ENCODE measurements at regions not wholly inside any gene's neighbourhood (a gene's known extent, or its start where the extent isn't known, plus 50 kb on each side); places are given as distances from the start of the nearest gene placed in this dataset.
"Not testable (repeated sequence)": the region's sequence is repeated elsewhere in the genome, so short reads cannot be mapped to it uniquely, and the experiment has no call there.

DNA sequence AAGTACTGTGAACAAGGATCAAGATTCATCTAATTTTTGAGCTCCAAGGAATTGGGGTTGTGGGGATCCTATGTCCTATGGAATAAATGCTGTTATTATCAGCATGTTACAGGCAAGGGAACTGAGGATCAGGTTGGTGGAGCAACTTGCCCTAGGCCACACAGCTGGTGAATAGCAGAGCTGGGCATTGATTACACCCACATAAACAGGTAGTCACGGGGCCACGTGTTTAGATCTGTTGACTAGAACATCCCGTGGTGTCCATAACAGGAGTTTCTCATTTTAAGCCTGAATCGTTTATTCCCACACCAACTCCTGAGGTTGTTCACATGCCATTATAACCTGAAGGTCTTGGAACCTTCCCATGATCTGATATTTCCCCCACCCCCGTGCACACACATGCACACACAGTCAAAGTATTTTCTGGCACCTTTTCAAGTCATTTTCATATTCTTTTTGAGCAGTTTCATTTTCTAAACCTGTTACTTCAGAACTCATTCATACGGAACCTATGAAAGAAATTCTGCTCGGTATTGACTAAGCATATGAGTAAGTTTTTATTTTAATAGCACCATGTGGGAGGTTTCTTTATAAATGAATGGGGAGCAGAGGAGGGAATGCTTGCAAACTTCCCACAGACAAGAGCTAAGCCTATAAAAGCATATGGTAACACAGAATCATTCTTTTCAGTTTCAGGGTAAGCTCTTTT is 338.1 kb downstream of the ANAPC1 start:
- not testable (repeated sequence) for DNase-seq

GRCh38 chr2:111546578-111546977 is 337.4 kb downstream of the ANAPC1 start:
- not testable (repeated sequence) for DNase-seq

DNA sequence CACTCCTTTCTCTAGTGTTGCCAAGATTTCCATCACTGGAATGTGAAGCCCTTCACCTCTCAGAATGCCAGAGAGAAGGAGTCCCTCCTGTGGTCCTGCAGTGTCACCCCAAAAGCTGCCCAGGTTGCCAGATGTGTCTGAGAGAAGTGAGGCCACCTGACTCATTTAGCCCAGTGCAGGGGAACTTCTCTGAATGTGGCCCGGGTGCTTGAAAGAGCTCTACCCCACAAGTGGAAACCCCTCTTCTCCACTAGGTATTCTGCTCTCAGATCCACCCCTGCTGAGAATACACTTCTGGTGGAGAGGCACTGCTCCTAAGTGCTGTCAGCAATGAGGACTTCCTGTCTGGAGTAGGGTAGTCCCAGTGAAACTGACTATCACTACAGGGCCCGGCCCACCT is 334.8 kb downstream of the ANAPC1 start:
- DNase-seq = not testable (repeated sequence)

- DNase-seq = not testable (repeated sequence)
Measured at GRCh38 chr2:111551428-111551827, 332.6 kb downstream of the ANAPC1 start.

DNA sequence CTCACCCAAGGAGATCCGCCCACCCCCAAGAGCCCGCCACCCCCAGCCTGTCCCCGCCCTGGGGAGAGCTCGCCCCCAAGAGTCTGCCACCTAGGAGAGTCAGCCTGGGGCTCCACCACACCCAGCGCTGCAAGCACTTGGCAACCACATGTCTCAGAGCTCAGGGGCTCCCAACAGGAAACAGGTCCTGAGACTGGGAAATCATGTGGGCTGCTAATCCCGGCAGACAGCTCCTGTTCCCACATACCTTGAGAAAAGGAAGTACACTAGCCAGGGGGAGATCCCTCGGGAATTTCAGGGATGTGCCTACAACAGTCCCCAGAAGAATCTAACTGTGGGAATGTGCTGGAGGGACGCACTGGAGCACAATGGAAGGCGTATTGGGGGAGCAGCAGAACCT is 331.4 kb downstream of the ANAPC1 start:
- DNase-seq = not testable (repeated sequence)

DNA sequence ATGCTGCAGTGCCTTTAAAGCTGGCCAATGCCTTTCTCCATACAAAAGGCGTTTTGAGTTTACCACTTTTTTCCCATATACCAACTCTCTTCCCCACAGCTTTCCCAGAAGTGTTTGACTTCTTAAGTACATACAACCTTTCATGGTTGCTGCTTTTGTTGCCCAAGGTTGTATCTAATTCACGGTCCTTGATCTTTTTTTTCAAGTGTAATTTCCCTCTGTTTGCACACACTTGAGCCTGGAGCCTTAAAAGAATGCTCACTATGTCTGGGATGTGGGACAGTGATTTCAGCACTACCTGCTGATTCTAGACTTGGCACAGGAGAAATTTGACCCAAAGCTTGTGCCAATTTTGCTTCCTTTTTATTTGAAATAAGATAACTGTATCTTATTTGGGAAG is 324.7 kb downstream of the ANAPC1 start:
- not testable (repeated sequence) for DNase-seq

GRCh38 chr2:111559814-111560213 is 324.2 kb downstream of the ANAPC1 start:
- DNase-seq = not testable (repeated sequence)

- DNase-seq = not testable (repeated sequence)
Measured at GRCh38 chr2:111566068-111566467, 317.9 kb downstream of the ANAPC1 start.

DNA sequence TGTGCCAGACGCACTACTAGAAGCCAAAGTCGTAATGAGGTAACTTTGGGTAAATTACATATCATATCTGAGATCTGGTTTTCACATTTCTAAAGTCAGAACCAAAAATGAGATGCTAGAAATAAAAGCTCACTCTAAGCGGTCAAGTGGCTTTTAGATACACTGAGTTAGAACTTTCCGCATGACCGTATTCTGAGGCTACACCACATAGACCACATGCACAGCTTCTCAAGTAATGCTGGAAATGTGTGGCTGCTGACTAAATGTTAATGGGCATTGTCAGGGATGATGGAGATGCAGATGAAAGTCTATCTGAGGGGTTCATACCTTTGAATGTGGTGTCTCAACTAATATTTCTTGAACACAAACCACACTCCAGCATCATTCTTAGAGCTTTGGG is 316.8 kb downstream of the ANAPC1 start:
- not testable (repeated sequence) for DNase-seq

DNA sequence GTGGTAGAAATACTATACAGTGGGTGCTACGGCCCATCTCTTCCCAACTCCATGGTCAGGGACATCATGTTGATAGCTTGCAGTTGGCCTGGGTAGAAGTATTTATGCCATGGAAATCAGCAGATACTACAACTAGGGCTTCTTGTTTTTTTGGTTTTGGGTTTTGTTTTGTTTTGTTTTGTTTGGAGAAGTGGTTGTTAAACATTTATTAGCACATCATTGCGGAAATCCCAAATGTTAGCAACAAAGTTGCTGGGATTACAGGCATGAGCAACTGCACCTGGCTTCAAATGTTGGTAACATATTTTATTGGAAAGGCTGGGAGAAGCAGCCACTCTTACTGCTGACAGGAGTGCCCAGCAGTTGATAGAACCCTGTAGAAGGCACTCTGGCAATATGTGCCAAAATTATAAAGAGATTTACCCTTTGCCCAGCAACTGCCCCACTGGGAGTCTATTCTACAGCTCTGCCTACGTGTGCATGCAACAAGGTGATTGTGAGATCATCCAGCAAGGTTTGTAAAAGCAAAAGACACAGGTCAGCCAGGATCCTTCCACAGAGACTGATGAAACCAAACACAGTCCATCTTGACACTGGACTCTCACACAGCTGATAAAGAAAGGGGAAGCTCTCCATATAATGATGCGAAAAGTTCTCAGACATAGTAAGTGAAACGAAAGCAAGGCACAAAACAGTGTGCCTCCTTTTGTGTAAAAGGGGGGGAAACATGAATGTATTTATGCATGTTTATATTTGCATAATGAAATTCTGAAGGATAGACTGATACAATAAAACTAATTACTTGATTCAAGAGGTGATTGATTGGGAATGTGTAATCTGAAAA is 314.4 kb downstream of the ANAPC1 start:
- DNase-seq = not testable (repeated sequence)

GRCh38 chr2:111570300-111571114 is 313.5 kb downstream of the ANAPC1 start:
- DNase-seq = not testable (repeated sequence)

DNA sequence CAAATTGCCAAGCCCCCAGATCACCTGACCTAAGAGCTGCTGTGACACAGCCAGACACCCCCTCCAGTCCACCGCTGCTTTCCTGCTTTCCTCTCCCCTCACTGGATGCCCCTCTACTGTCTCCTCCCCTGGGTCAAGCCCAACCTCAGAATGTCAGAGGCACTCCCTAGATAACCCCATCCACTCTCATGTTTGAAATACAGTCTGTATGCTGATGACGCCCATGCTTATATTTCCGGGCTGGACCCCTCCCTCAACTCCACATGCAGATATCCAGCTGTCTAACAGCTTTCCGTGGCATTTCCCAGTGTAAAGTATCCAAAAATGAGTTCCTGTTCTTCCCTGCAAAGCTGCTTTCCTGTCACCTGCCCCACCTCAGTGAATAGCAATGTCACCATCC is 309.2 kb downstream of the ANAPC1 start:
- not testable (repeated sequence) for DNase-seq

GRCh38 chr2:111577154-111577885 is 306.7 kb downstream of the ANAPC1 start:
- not testable (repeated sequence) for DNase-seq

- not testable (repeated sequence) for DNase-seq
Measured at GRCh38 chr2:111579500-111580134, 304.4 kb downstream of the ANAPC1 start.

GRCh38 chr2:111580616-111581015 is 303.4 kb downstream of the ANAPC1 start:
- not testable (repeated sequence) for DNase-seq

DNA sequence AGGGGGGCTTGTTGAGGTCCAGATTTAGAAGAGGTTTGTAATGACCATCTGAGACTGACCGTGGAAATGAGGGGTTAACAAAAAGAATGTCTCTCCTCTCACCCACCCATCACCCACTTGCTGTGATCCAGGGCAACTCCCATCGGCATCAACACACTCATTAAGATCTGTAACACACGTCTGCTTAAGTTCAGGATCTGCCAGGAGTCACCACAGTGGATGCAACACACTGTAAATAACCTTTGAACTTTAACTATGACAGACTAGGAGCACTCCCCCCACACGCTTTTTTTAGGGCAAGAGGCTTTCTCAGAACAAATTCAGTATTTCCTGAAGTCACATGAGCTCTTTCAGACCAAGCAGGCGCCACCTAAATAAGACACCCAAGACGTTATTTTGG is 301.9 kb downstream of the ANAPC1 start:
- DNase-seq = not testable (repeated sequence)

DNA sequence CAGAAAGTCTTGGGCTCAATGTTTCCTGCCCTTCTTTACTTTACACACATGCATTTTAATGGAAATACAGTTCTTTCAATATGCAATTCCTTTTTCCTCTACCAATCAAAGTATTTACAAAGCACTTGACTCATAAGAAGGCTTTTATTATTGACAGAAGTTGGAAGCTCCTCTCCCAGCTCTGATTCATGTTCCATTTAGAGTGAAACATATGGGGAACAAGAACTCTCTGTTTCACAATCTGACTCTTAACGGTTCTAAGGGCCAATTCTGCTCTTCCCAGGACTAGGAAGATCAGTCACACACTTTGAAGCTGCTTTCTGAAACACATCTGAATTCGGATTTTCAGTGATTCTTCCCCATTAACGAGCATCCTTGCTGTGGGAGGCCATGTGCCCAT is 300.5 kb downstream of the ANAPC1 start:
- DNase-seq = not testable (repeated sequence)

DNA sequence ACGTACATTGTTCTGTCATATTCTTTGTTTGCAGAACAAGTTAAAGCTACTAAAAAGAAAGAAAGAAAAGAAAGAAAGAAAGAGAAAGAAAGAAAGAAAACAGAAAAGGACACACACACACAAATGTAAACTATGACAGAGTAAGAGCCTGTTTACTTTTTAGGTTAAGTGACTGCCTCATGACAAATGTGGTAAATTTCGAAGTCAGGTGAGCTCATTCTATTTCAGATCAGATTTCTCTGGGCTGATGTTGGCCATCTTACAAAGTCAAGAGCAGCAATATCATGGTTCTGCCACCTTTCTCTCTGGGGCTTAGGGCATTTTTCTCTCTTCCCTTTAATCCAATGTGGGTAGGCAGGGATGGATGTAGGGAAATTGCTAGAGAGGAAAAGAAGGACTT is 299.5 kb downstream of the ANAPC1 start:
- DNase-seq = not testable (repeated sequence)

DNA sequence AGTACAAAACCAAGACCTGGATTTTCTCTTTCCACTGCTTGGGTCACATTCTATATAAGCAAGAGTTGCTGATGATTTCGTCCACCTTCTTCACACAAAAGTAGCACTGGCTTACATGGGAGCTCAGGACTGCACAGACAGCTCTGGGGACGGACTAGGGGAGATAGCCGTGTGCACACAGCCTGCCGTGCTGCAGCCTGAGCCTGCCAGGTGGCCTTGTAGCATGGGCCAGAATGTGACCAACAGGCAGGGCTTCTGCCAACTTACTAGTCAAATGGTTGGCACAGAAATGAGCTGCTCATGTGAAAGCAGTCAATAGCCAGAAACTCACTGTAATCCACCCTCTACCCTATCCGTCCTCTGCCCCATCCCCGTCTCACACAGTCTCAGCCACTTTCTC is 299.0 kb downstream of the ANAPC1 start:
- not testable (repeated sequence) for DNase-seq

GRCh38 chr2:111586014-111586413 is 298.0 kb downstream of the ANAPC1 start:
- DNase-seq = not testable (repeated sequence)

DNA sequence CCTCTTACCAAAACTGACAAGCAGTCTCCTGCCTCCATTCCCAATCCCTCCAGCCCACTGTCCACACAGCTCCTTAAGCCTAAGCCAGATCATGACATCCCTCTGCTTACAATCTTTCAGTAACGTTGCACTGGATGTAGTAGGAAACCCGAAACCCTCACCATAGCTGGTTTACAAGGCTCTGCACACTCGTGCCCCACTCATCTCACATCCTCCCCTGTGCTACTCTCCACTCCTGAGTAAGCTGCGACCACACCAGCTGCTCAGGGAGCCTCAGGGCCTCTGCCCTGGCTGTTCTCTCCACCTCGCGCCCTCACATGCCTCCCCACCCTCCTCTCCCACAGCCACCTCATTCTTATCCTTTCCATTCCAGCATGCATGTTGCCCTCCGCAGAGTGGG is 288.9 kb downstream of the ANAPC1 start:
- DNase-seq = not testable (repeated sequence)

Measured in activated T-cell treated with anti-CD3 and anti-CD28 coated beads, Interleukin-2, amount 50 U/mL, for 1 hour (primary cell).